SIG-M5 (cell line): ENCODE measurements at regions not wholly inside any gene's neighbourhood (a gene's known extent, or its start where the extent isn't known, plus 50 kb on each side); places are given as distances from the start of the nearest gene placed in this dataset.

Experiments used
- DNase-seq: peaks from one replicate; lab custom pipeline; 2025; lab: John Stamatoyannopoulos, UW

GRCh38 chr14:66196670-66197069, 289.5 kb upstream of the CCDC196 start:
- DNase-seq, result no peak

- no peak for DNase-seq
These were observed 288.9 kb upstream of the CCDC196 start for GRCh38 chr14:66197276-66197675.

GRCh38 chr14:66206554-66206953, 279.6 kb upstream of the CCDC196 start:
- no peak for DNase-seq

- no peak for DNase-seq
These were observed 269.4 kb upstream of the CCDC196 start for GRCh38 chr14:66216763-66217162.

DNA sequence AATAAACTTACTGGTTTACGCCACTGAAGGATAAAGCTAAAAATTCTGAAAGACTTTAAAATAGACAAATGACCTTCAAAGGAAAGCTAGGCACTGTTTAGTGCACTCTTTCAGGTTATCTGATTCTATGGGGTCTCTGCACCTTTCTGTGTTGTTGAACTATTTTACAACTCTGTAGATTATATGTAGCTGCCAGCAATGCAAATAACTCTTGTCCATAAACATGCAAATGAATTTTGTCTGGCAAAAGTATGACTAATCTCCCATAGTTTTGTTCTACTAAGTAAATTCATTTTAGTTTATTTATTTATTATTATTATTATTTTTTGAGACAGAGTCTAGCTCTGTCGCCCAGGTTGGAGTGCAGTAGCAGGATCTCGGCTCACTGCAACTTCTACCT, 266.3 kb upstream of the CCDC196 start:
- no peak for DNase-seq

GRCh38 chr14:66224492-66225178, 261.5 kb upstream of the CCDC196 start:
- no peak for DNase-seq

- no peak for DNase-seq
These were observed 260.8 kb upstream of the CCDC196 start for GRCh38 chr14:66225337-66225736.

- no peak for DNase-seq
These were observed 257.8 kb upstream of the CCDC196 start for GRCh38 chr14:66228267-66228970.

DNA sequence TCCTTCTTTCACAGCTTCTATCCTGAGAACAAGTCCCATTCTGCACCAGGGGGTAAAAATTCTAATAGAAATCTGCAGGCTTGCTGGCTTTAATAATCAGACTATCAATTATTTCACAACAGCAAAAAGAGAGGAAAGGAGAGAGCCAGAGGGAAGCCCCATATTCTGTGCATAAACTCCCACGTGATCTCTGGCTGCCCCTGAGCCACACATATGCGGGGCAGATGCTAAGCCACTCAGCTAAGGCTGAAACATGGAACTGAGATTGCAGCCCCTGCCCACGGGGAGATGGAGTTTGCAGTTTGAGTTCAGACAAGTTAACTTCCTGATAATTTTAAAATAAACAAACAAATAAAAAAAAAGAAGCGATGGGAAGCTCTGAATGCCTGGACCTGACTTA, 254.4 kb upstream of the CCDC196 start:
- no peak for DNase-seq

GRCh38 chr14:66233591-66233990, 252.6 kb upstream of the CCDC196 start:
- no peak for DNase-seq

DNA sequence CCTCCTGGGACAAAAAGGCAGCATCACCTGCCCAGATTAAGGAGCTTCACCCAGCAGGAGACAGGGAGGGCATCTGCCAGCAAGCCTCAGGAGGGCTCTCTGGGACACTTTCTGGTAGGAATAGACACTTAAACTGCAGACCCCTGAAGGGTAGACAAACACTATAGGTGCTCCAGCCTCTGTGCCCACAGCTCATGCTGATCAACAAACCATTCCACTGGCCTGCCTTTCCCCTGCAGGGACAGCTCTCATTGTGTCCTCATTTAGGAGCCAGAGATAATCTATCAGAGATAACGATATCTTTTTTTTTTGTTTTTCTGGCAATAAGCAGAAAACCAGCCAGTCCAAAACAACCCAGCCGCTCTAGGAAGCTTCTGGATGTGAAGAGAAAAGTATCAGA, 251.8 kb upstream of the CCDC196 start:
- DNase-seq, result no peak

DNA sequence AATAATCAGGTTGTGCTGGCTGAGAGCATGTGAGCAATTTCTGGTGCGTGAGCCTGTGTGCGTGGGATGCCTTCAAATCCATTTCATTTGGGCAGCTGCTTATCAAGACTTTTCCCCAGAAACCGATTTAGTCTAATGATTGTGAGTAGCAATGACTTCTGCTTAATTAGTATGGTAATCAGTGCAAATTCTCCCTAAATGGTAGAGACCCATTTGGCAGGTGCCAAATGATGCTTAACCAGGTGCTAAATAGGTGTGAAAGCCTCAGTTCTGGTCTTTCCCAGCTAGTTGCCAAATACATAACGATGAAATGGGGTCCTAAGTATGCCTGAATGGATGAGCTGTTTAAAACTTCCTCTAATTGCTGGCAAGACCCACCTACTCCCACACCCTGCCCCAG, 248.4 kb upstream of the CCDC196 start:
- no peak for DNase-seq

DNA sequence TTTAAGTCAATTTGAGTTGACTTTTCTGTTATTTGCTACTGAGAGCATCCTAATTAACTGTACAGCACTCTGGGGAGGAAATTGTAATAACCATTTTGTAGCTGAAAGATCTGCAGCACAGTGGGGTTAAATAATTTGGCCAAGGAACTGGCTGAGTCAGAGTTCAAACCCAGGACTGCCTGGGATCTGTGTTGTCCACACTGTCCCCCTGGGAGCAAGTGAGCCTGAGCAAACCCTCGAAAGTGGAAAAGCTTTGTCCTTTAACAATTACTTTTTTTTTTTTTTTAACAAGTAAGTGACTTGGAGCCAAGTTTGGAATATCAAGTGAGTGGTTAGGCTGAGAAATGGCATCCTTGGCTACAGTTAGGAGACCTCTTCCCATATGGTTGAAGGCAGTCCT, 247.2 kb upstream of the CCDC196 start:
- DNase-seq, result no peak

GRCh38 chr14:66239589-66239988, 246.6 kb upstream of the CCDC196 start:
- no peak for DNase-seq

DNA sequence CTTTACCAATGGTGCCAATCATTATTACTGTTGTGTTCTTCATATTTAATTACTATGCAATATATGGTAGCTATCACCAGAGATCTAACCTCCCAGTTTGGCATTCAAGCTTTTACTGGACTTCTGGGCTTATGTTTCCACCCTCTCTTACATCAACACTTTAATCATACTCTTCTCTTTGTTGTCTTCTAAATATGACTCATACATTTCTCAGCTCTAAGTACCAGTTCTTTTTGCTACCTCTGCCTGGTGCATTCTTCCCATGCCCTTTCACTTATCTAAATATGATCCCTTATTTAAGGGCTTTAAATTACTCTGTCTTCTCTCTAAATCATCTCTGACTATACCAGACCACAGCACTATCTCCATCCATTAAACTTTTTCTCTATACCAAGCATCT, 246.1 kb upstream of the CCDC196 start:
- no peak for DNase-seq

- DNase-seq, result no peak
These were observed 244.2 kb upstream of the CCDC196 start for GRCh38 chr14:66242001-66242400.

DNA sequence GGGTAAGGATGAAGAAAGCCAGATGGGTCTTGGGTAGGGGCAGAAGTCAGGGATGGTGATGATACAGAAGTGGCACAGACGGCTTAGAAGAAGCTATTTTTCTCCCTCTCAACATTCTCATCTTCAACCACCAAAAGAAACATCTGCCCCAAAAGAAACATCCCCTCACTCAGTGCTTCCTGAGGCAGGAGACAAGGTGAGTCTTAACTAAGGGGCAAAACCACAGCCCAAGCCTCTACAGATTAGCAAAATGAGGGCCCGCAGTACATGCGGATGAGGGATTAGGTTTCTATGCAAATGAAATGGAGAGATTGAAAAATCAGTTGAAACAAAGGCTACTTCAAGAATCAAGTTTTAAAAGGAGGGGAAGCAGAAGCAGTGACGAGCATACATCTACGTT, 241.3 kb upstream of the CCDC196 start:
- DNase-seq, result no peak

- no peak for DNase-seq
These were observed 238.4 kb upstream of the CCDC196 start for GRCh38 chr14:66247662-66248193.

- DNase-seq, result no peak
These were observed 237.9 kb upstream of the CCDC196 start for GRCh38 chr14:66248256-66248655.

GRCh38 chr14:66249544-66249943, 236.6 kb upstream of the CCDC196 start:
- DNase-seq, result no peak

- no peak for DNase-seq
These were observed 232.1 kb upstream of the CCDC196 start for GRCh38 chr14:66254038-66254437.

GRCh38 chr14:66268802-66269334, 217.3 kb upstream of the CCDC196 start:
- no peak for DNase-seq

- DNase-seq, result no peak
These were observed 213.9 kb upstream of the CCDC196 start for GRCh38 chr14:66272221-66272620.
